ENCODE measurements at regions not wholly inside any gene's neighbourhood (a gene's known extent, or its start where the extent isn't known, plus 50 kb on each side); places are given as distances from the start of the nearest gene placed in this dataset.
"Not testable (repeated sequence)": the region's sequence is repeated elsewhere in the genome, so short reads cannot be mapped to it uniquely, and the experiment has no call there.

DNA sequence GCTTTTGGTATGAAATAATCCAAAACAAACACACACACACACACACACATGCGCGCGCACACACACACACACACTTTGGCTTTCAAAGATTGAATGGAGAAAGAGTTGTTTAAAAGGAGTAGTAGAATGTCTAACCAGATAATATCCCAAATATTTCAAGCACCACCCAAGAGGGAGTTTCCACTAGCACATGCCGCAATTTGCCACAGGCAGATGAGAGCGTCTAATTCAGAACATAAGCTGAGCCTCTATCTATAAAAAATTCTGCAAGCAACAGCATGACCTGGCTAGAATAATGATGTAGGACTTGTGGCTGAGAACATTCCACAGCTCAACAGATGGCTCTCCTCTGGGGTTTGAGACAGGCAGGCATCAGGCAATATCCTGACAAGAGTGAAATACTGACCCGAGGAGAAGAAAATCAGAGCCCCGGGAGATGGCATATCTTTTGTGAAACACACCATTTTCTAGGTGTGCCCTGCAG, 302.5 kb upstream of the GADL1 start:
- Histone ChIP-seq H3K36me3 (ENCODE audit: control insufficient read depth, insufficient read depth, low read length) (no peaks in the 10 kb centered on the region), H3K27me3 (replicated peaks; ENCODE audit: control insufficient read depth, insufficient read depth, low read length) (no peaks in the 10 kb centered on the region), H3K4me3 (replicated peaks; ENCODE audit: low read depth, low read length) (no peak overlapping the region)
- no peak for DNase-seq (ENCODE audit: extremely low read depth, insufficient read length)
- TF ChIP-seq, protein P1, sequence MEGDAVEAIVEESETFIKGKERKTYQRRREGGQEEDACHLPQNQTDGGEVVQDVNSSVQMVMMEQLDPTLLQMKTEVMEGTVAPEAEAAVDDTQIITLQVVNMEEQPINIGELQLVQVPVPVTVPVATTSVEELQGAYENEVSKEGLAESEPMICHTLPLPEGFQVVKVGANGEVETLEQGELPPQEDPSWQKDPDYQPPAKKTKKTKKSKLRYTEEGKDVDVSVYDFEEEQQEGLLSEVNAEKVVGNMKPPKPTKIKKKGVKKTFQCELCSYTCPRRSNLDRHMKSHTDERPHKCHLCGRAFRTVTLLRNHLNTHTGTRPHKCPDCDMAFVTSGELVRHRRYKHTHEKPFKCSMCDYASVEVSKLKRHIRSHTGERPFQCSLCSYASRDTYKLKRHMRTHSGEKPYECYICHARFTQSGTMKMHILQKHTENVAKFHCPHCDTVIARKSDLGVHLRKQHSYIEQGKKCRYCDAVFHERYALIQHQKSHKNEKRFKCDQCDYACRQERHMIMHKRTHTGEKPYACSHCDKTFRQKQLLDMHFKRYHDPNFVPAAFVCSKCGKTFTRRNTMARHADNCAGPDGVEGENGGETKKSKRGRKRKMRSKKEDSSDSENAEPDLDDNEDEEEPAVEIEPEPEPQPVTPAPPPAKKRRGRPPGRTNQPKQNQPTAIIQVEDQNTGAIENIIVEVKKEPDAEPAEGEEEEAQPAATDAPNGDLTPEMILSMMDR (IDR thresholded peaks at IDR 0.05; ENCODE audit: insufficient read depth, low read length, poor library complexity, severe bottlenecking) = no peak

DNA sequence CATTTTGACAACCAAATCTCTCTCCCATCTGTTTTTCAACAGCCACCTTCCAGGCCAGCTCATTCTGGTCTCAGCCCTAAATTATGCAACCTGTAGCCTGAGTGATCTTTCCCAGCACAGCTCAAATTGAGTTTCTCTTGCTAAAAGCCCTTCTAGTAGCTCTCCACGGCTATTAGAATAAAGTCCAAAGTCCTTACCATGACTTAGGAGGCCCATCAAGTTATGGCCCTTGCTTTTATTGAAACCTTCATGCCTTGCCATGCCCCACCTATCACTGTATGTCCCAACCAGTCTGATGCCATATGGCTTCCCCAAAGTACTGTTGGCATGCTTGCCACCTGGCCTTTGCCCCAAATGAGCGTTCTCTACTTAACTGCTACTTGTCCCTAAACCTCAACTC, 303.5 kb upstream of the GADL1 start:
- TF ChIP-seq, protein P1 (IDR thresholded peaks at IDR 0.05; ENCODE audit: insufficient read depth, low read length, poor library complexity, severe bottlenecking) = no peak
- no peaks in the 10 kb centered on the region for H3K27me3 ChIP-seq (replicated peaks; ENCODE audit: control insufficient read depth, insufficient read depth, low read length)
- no peak for DNase-seq (ENCODE audit: extremely low read depth, insufficient read length)
- no peaks in the 10 kb centered on the region for H3K36me3 ChIP-seq (ENCODE audit: control insufficient read depth, insufficient read depth, low read length)
- H3K4me3 ChIP-seq (replicated peaks; ENCODE audit: low read depth, low read length) = no peak overlapping the region

DNA sequence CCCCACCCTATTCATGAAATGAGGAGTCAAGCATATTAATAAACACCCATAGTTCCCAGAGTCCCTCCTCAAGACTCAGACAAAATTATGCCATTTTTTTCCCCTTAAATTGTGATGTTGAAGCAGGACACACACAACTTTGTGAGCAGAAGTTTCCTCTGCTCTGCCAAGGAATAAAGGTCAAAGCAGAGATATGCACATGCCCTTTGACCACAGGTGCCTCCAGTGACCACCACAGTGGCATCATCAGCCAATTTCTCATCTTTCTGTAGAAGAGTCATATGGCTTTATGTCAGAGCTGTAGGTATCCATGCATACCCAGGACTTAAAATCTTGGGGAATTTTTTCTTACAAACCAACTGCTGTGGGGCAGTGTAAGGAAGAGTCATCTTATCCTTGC, 304.4 kb upstream of the GADL1 start:
- Histone ChIP-seq H3K27me3 (replicated peaks; ENCODE audit: control insufficient read depth, insufficient read depth, low read length) (no peaks in the 10 kb centered on the region), H3K4me3 (replicated peaks; ENCODE audit: low read depth, low read length) (no peak overlapping the region), H3K36me3 (ENCODE audit: control insufficient read depth, insufficient read depth, low read length) (no peaks in the 10 kb centered on the region)
- TF ChIP-seq, protein P1 (IDR thresholded peaks at IDR 0.05; ENCODE audit: insufficient read depth, low read length, poor library complexity, severe bottlenecking) = no peak
- no peak for DNase-seq (ENCODE audit: extremely low read depth, insufficient read length)

DNA sequence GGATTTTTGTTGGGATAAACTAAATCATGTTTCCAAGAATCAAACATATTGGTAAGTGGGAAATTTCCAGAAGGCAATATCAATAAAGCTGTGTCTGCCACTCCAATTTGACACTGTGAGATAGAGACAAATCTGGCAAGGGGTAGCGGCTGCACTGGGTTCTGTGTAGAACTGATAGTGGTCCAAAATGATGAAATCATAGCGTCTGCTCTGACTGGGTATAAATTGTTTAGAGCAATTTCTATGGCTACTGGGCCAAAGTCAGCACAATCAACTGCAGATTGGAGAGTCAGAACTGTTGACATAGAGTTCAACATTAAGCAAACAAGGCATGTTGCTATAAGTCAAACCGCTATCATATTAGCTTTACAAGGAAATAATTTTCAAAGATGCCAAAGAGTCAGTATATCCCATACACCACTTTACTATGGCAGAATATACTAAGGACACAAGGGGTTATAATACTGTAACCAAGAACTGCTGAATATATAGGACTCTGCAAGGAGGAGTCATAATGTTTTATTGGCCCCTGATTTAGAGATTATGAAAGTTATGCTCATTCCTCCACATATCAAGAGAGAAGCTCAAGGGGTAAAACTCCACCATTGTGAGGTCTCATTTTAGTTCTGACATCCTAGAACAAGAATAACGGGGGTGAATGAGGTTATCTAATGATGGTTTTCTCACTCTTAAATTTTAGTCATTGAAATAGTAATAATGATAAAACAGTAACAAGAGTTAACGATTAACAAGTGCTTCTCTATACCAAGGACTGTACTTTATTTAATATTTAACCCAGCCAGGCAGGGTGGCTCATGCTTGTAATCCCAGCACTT, 309.7 kb upstream of the GADL1 start:
- TF ChIP-seq, protein P1 (IDR thresholded peaks at IDR 0.05; ENCODE audit: insufficient read depth, low read length, poor library complexity, severe bottlenecking) = no peak
- H3K36me3 ChIP-seq (ENCODE audit: control insufficient read depth, insufficient read depth, low read length) = no peaks in the 10 kb centered on the region
- H3K27me3 ChIP-seq (replicated peaks; ENCODE audit: control insufficient read depth, insufficient read depth, low read length) = no peaks in the 10 kb centered on the region
- H3K4me3 ChIP-seq (replicated peaks; ENCODE audit: low read depth, low read length) = no peak overlapping the region
- no peak for DNase-seq (ENCODE audit: extremely low read depth, insufficient read length)

DNA sequence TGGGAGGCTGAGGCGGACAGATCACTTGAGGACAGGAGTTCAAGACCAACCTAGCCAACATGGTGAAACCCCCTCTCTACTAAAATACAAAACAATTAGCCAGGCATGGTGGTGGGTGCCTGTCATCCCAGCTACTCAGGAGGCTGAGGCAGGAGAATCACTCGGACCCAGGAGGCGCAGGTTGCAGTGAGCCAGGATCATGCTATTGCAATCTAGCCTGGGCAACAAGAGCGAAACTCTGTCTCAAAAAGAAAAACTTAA, 310.3 kb upstream of the GADL1 start:
- not testable (repeated sequence) for DNase-seq (ENCODE audit: extremely low read depth, insufficient read length); H3K36me3 ChIP-seq (ENCODE audit: control insufficient read depth, insufficient read depth, low read length); H3K4me3 ChIP-seq (replicated peaks; ENCODE audit: low read depth, low read length); H3K27me3 ChIP-seq (replicated peaks; ENCODE audit: control insufficient read depth, insufficient read depth, low read length)

DNA sequence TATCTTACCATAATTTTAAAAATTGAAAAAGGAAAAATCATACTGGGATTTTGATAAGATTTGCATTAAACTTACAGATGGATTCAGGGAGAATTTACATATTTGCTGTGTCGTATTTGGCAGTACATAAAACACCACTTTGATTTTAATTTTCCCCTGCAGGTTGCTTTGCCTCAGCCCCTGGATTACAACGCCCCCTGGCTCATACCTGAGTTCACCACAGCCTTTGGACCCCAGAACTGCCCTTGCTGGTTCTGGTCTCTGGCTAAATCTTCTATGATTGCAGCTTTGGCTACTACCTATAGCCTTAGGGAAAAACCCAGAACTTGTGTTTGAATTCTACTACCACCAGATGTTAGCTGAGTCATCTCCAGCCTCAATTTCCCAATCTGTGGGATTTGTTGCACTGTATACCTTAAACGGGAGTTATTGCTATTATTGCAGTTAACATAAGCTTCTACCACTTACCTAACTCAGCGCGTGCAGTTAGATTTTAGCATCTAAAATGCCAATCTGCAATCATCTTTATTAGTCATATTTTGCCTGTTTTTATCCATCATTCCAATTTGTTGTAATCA, 315.7 kb upstream of the GADL1 start:
- no peak overlapping the region for H3K4me3 ChIP-seq (replicated peaks; ENCODE audit: low read depth, low read length)
- no peak for DNase-seq (ENCODE audit: extremely low read depth, insufficient read length)
- TF ChIP-seq, protein P1 (IDR thresholded peaks at IDR 0.05; ENCODE audit: insufficient read depth, low read length, poor library complexity, severe bottlenecking) = no peak
- no peaks in the 10 kb centered on the region for H3K27me3 ChIP-seq (replicated peaks; ENCODE audit: control insufficient read depth, insufficient read depth, low read length)
- no peaks in the 10 kb centered on the region for H3K36me3 ChIP-seq (ENCODE audit: control insufficient read depth, insufficient read depth, low read length)
